Upper lobe of left lung (tissue), 6 donors: ENCODE measurements at regions not wholly inside any gene's neighbourhood (a gene's known extent, or its start where the extent isn't known, plus 50 kb on each side); places are given as distances from the start of the nearest gene placed in this dataset.

Source experiments
- ATAC-seq, 2 donors: fragments of 200-7000 bp; cut with Tn5 transposase; one replicate each; pipeline ENCODE4 v1.9.1; 2022; ENCODE audit warnings: mild to moderate bottlenecking in 2 of 2, moderate library complexity in 2 of 2; ENCODE audit not compliant: low FRiP score in 2 of 2
- DNase-seq, 2 donors: peaks; one replicate each; pipeline ENCODE4 v3.0.0-alpha.2; 2019 to 2020
- H3K27ac ChIP-seq, 4 donors: fragments of 200-600 bp; sonication (generic); one replicate each; pipeline ENCODE4 v1.5.1; 2016 to 2019
- H3K27me3 ChIP-seq, 4 donors: fragments of 200-600 bp; sonication (generic); one replicate each; pipeline ENCODE4 v1.5.1; 2017 to 2019
- H3K36me3 ChIP-seq, 4 donors: fragments of 200-600 bp; sonication (generic); one replicate each; pipeline ENCODE4 v1.5.1; 2016 to 2019
- H3K4me1 ChIP-seq, 4 donors: fragments of 200-600 bp; sonication (generic); one replicate each; pipeline ENCODE4 v1.5.1; 2018 to 2019
- H3K4me3 ChIP-seq, 4 donors: fragments of 200-600 bp; sonication (generic); one replicate each; pipeline ENCODE4 v1.5.1; 2017 to 2019; ENCODE audit warnings: mild to moderate bottlenecking in 2 of 4, moderate library complexity in 1 of 4
- H3K9me3 ChIP-seq, 4 donors: fragments of 200-600 bp; sonication (generic); one replicate each; pipeline ENCODE4 v1.5.1; 2018 to 2019
- EP300 ChIP-seq, 4 donors: sonication (generic); formaldehyde crosslinking; IDR thresholded peaks; one replicate each; pipeline ENCODE4 v1.5.1; 2017; ENCODE audit warnings: antibody characterized with exemption in 4 of 4, control low read depth in 2 of 4
- POLR2A ChIP-seq, 4 donors: fragments of 450-650 bp; IDR thresholded peaks; one replicate each; pipeline ENCODE4 v1.5.1; 2016 to 2017; ENCODE audit warnings: antibody characterized with exemption in 4 of 4, mild to moderate bottlenecking in 2 of 4
- POLR2AphosphoS5 ChIP-seq, 2 donors: sonication (generic); formaldehyde crosslinking; IDR thresholded peaks; one replicate each; pipeline ENCODE4 v1.5.1; 2017; ENCODE audit warnings: antibody characterized with exemption in 2 of 2
- WGBS, 2 donors: methylation state at CpG; one replicate each; pipeline ENCODE4 v1.1.5; 2017 to 2018; 5-methylcytosine and 5-hydroxymethylcytosine counted together
- TF ChIP-seq, protein P1 (sequence below), 6 experiments: fragments of 450-650 bp in 4 of 6; fragments of 200-600 bp in 2 of 6; sonication (generic) in 2 of 6; IDR thresholded peaks; one replicate each; pipeline ENCODE4 v1.5.1; 2016 to 2019; ENCODE audit warnings: antibody characterized with exemption in 6 of 6
- donor health status: DM: no; HTN: no; CAD: no; lungs with moderate emphysema.
- donor health status: DM: no; HTN: yes; CAD: no; lungs with severe emphysema.

DNA sequence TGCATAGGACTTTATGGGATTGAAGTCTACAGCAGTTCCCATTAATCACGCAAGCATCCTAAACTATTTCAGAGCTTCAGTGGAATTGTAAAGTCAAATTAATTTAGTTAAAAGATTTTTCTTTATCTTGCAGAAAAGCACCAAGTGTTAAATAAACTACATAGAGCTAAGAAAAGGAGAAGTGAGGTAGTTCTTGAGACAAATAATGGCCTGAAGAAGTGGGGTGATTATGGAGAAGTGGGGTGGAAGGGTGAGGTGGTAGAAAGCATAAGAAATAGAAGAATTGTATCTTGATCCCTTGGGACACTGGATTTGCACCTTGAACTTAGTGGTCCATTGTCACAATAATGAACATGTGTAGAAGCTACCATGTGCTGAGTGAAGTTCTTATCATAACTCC, 121.7 kb upstream of the LINC00305 start:
- Histone ChIP-seq H3K4me3 (no peak overlapping the region), H3K4me1 (peaks cover 0 to 9% (median 8%) of the 10 kb centered on the region in 4 donors), H3K9me3 (no peaks in the 10 kb centered on the region), H3K27me3 (no peaks in the 10 kb centered on the region), H3K27ac (no peak overlapping the region), H3K36me3 (no peaks in the 10 kb centered on the region)
- DNase-seq (no peak), ATAC-seq (no peak)
- TF ChIP-seq, protein P1, sequence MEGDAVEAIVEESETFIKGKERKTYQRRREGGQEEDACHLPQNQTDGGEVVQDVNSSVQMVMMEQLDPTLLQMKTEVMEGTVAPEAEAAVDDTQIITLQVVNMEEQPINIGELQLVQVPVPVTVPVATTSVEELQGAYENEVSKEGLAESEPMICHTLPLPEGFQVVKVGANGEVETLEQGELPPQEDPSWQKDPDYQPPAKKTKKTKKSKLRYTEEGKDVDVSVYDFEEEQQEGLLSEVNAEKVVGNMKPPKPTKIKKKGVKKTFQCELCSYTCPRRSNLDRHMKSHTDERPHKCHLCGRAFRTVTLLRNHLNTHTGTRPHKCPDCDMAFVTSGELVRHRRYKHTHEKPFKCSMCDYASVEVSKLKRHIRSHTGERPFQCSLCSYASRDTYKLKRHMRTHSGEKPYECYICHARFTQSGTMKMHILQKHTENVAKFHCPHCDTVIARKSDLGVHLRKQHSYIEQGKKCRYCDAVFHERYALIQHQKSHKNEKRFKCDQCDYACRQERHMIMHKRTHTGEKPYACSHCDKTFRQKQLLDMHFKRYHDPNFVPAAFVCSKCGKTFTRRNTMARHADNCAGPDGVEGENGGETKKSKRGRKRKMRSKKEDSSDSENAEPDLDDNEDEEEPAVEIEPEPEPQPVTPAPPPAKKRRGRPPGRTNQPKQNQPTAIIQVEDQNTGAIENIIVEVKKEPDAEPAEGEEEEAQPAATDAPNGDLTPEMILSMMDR (IDR thresholded peaks at IDR 0.05): no peak
- TF ChIP-seq POLR2A (IDR thresholded peaks at IDR 0.05): no peak
- TF ChIP-seq POLR2AphosphoS5 (IDR thresholded peaks at IDR 0.05): no peak
- 96% methylated on average over 1 of the region's 1 CpG for WGBS, 2 donors

DNA sequence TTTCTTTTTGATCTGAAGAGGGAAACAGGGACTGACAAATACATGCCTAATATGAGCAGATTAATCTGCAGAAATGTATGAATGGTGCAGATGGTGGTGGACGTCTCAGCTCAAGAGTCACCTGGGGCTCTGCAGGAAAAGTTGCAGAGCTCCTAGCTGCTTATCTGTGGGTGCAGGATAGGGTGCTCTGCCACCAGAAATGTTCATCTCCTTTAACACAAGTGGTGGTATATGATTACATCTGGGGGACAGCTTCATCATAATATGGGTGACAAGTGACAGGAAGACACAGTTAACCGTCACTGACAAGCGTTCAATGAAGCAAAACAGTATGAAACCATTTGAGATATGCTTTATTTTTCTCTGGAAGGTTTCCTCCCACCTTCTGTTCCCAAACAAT, 121.2 kb upstream of the LINC00305 start:
- no peaks in the 10 kb centered on the region for H3K27me3 ChIP-seq
- DNase-seq: no peak
- no peak for TF ChIP-seq EP300 (IDR thresholded peaks at IDR 0.05)
- TF ChIP-seq POLR2A (IDR thresholded peaks at IDR 0.05): no peak
- TF ChIP-seq, protein P1 (IDR thresholded peaks at IDR 0.05): no peak
- no peak for TF ChIP-seq POLR2AphosphoS5 (IDR thresholded peaks at IDR 0.05)
- H3K4me3 ChIP-seq: no peak overlapping the region
- H3K36me3 ChIP-seq: no peaks in the 10 kb centered on the region
- peaks cover 0 to 8% (median 4%) of the 10 kb centered on the region in 4 donors for H3K4me1 ChIP-seq
- no peak overlapping the region for H3K27ac ChIP-seq
- WGBS, 2 donors: 63 to 75% methylated on average over 3 of the region's 3 CpGs
- no peaks in the 10 kb centered on the region for H3K9me3 ChIP-seq
- no peak for ATAC-seq

DNA sequence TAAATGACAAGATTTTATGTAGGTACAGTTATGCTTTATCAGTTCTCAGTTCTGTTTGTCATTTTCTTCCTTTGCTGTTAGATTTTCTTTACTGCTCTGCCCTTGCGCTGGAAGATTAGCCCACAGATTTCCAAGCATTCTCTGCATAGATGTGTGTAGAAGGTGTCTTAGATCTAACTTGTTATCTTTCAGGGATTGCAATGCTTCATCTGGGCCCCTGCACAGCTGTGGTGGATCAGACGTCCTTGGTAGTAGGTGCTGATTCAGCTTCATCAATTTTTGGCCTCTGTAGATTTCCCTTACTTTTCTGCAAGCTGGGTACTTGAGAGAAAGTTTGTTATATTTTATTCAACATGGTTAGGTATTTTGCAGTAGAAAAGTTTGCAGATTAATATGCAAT, 115.3 kb upstream of the LINC00305 start:
- TF ChIP-seq POLR2A (IDR thresholded peaks at IDR 0.05) (no peak), EP300 (IDR thresholded peaks at IDR 0.05) (no peak), POLR2AphosphoS5 (IDR thresholded peaks at IDR 0.05) (no peak)
- TF ChIP-seq, protein P1 (IDR thresholded peaks at IDR 0.05): no peak
- WGBS, 2 donors: 73 to 74% methylated on average over 2 of the region's 2 CpGs

DNA sequence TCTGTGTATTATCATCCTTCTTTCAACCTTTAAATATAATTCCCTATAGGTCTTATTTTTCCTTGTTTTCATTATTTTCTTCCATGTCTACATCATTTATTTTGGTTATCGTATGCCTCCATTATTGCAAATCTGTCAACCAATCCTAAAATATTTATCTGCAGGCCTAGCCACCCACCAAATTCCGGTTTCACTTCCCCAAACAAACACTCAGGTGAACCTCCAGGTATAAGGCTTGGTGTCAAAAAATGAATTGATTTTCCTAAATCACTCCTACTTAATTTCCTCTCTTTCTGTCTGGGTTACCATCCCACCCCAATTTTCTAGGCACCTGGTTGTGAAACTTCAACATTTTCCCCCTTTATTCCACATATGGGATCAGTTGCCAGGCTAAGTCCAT, 111.9 kb upstream of the LINC00305 start:
- no peak for ATAC-seq
- WGBS, 2 donors: 75 to 91% methylated on average over 2 of the region's 2 CpGs

More for the DNA sequence above, 115.3 kb upstream of the LINC00305 start:
- ATAC-seq: no peak
- Histone ChIP-seq H3K4me3 (no peak overlapping the region), H3K27me3 (no peaks in the 10 kb centered on the region), H3K4me1 (no peaks in the 10 kb centered on the region), H3K36me3 (no peaks in the 10 kb centered on the region), H3K27ac (no peak overlapping the region), H3K9me3 (no peaks in the 10 kb centered on the region)
- DNase-seq: no peak

DNA sequence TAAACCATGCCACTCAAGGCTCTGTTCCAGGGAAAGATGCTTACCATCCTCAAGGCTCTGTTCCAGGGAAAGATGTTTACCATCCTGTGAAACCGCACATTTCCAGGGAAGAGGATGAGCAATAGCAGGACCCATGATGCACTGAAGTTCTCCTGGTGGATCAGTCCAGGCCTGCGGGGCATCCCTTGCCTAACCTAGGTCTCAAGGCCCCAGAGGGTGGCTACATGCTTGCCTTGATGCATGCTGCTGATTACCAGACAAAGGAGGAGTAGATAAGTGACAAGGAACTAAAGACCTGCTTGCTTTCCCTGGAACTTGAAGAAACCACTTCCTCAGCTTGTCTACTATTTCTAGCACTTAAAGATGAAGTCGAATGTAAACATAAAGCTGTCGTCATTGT, 111.0 kb upstream of the LINC00305 start:
- Histone ChIP-seq H3K27me3 (no peaks in the 10 kb centered on the region), H3K4me1 (no peaks in the 10 kb centered on the region), H3K9me3 (no peaks in the 10 kb centered on the region), H3K27ac (no peak overlapping the region), H3K36me3 (no peaks in the 10 kb centered on the region), H3K4me3 (no peak overlapping the region)
- DNase-seq (no peak), ATAC-seq (no peak)
- TF ChIP-seq, protein P1 (IDR thresholded peaks at IDR 0.05): no peak
- no peak for TF ChIP-seq EP300 (IDR thresholded peaks at IDR 0.05)
- no peak for TF ChIP-seq POLR2AphosphoS5 (IDR thresholded peaks at IDR 0.05)
- TF ChIP-seq POLR2A (IDR thresholded peaks at IDR 0.05): no peak
- WGBS, 2 donors: 41 to 58% methylated on average over 4 of the region's 4 CpGs

More for the DNA sequence above, 111.9 kb upstream of the LINC00305 start:
- no peak overlapping the region for H3K4me3 ChIP-seq
- H3K4me1 ChIP-seq: no peaks in the 10 kb centered on the region
- no peak for DNase-seq
- no peak for TF ChIP-seq POLR2A (IDR thresholded peaks at IDR 0.05)
- no peak for TF ChIP-seq EP300 (IDR thresholded peaks at IDR 0.05)
- TF ChIP-seq, protein P1 (IDR thresholded peaks at IDR 0.05): no peak
- no peak for TF ChIP-seq POLR2AphosphoS5 (IDR thresholded peaks at IDR 0.05)
- H3K27ac ChIP-seq: no peak overlapping the region
- H3K36me3 ChIP-seq: no peaks in the 10 kb centered on the region
- H3K9me3 ChIP-seq: no peaks in the 10 kb centered on the region
- H3K27me3 ChIP-seq: no peaks in the 10 kb centered on the region
